NCI-H187 (cell line): ENCODE measurements at regions not wholly inside any gene's neighbourhood (a gene's known extent, or its start where the extent isn't known, plus 50 kb on each side); places are given as distances from the start of the nearest gene placed in this dataset.
"Not testable (repeated sequence)": the region's sequence is repeated elsewhere in the genome, so short reads cannot be mapped to it uniquely, and the experiment has no call there.

Experiments used
- DNase-seq, 2 experiments: peaks; one replicate each; lab custom pipeline; 2025; lab: John Stamatoyannopoulos, UW

- DNase-seq: no peak
Observed at GRCh38 chr6:128597956-128598355, 77.6 kb upstream of the PTPRK start.

GRCh38 chr6:128597004-128597403 lies 76.6 kb upstream of the PTPRK start:
- DNase-seq: no peak

GRCh38 chr6:128595544-128595943 lies 75.1 kb upstream of the PTPRK start:
- DNase-seq: no peak

- DNase-seq: no peak
Observed at GRCh38 chr6:128586095-128586494, 65.7 kb upstream of the PTPRK start.

- DNase-seq: no peak
Observed at GRCh38 chr6:128580224-128581110, 60.1 kb upstream of the PTPRK start.

- not testable (repeated sequence) for DNase-seq
Observed at GRCh38 chr6:128575254-128575653, 54.9 kb upstream of the PTPRK start.

- DNase-seq: no peak
Observed at GRCh38 chr6:128574402-128574801, 54.0 kb upstream of the PTPRK start.

- no peak for DNase-seq
Observed at GRCh38 chr6:128573036-128573435, 52.6 kb upstream of the PTPRK start.

GRCh38 chr6:128572294-128572693 lies 51.9 kb upstream of the PTPRK start:
- DNase-seq: no peak

- no peak for DNase-seq
Observed at GRCh38 chr6:128570680-128571063, 50.3 kb upstream of the PTPRK start.

- no peak for DNase-seq
Observed at GRCh38 chr6:128569732-128570679, 49.6 kb upstream of the PTPRK start.
